GM12891 (cell line): ENCODE measurements at regions not wholly inside any gene's neighbourhood (a gene's known extent, or its start where the extent isn't known, plus 50 kb on each side); places are given as distances from the start of the nearest gene placed in this dataset.

ENCODE experiments used
- POLR2A ChIP-seq: IDR thresholded peaks from 2 replicates; pipeline ENCODE4 v1.6.1; 2011; ENCODE audit warnings: low read depth, low read length, control low read depth
- POLR2AphosphoS5 ChIP-seq: IDR thresholded peaks from 2 replicates; pipeline ENCODE4 v1.6.1; 2011; ENCODE audit warnings: low read depth, low read length, control low read depth
- TAF1 ChIP-seq: IDR thresholded peaks from 2 replicates; pipeline ENCODE4 v1.6.1; 2011; ENCODE audit warnings: low read depth, low read length, control low read depth

DNA sequence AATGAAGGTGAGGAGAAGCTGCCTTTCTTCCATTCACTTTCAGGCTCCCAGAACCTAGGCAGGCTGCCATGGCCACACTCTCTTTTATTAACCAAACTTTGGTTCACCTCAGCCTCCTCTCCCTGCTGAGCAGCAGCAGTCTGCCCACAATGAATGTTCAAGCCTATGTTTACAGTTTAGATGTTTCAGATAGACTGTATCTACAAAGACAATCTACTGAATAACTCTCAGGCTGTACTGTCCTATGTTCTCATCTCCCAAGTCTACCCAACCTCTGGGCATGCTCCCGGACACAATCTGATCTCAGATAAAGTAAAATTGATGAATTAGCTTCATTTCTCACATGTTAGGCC is 59.2 kb upstream of the TMEM164 start:
- TF ChIP-seq POLR2A (no peak), TAF1 (no peak), POLR2AphosphoS5 (no peak)
